ENCODE measurements at regions not wholly inside any gene's neighbourhood (a gene's known extent, or its start where the extent isn't known, plus 50 kb on each side); places are given as distances from the start of the nearest gene placed in this dataset.

DNA sequence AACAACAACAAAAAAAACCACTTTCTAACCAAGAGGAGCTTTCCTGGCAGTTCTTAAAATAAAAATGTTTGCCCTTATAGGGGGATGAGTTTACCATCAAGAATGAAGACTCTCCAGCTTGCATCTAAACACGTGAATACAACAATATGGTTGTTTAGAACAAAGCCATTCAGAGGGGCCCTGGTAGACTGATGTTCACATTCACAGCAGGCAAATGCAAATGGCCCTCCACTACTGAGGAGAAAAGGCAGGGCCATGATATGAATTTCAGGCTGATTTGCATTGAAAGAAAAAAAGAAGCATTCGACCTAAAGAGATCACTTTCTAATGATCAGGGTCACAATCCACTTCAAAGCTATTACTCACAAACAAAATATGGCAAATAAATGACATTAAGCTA lies 65.3 kb upstream of the OTOS start:
- no peak overlapping the region for H3K9ac ChIP-seq (ENCODE audit: insufficient read depth, low read length)
- no peak overlapping the region for H3K4me2 ChIP-seq (ENCODE audit: extremely low read depth, insufficient read depth, low read length)
- peaks cover 11% of the 10 kb centered on the region for H3K27me3 ChIP-seq (ENCODE audit: control insufficient read depth, insufficient read depth, low read length)
- no peak for DNase-seq (ENCODE audit: low read depth in 2 of 2)
- H3K79me2 ChIP-seq (ENCODE audit: control insufficient read depth, insufficient read depth, low read length), result no peaks in the 10 kb centered on the region
- H3K9me3 ChIP-seq (ENCODE audit: control insufficient read depth, insufficient read depth, low read depth, low read length), result no peaks in the 10 kb centered on the region
- H3K4me3 ChIP-seq (replicated peaks in 1 of 4; ENCODE audit: control extremely low read depth in 1 of 4, insufficient read depth in 1 of 4, low read depth in 3 of 4, low read length in 4 of 4), result no peak overlapping the region
- H3K4me1 ChIP-seq (ENCODE audit: control insufficient read depth, extremely low read depth, insufficient read depth, low read length), result no peaks in the 10 kb centered on the region
- no peaks in the 10 kb centered on the region for H4K20me1 ChIP-seq (ENCODE audit: control insufficient read depth, extremely low read depth, insufficient read depth, low read length)
- no peak overlapping the region for H3K27ac ChIP-seq (ENCODE audit: insufficient read depth, low read length)
- H2AFZ ChIP-seq (ENCODE audit: low read length), result no peak overlapping the region
- no peaks in the 10 kb centered on the region for H3K36me3 ChIP-seq (ENCODE audit: control insufficient read depth, insufficient read depth, low read length)
- TF ChIP-seq, protein P1, sequence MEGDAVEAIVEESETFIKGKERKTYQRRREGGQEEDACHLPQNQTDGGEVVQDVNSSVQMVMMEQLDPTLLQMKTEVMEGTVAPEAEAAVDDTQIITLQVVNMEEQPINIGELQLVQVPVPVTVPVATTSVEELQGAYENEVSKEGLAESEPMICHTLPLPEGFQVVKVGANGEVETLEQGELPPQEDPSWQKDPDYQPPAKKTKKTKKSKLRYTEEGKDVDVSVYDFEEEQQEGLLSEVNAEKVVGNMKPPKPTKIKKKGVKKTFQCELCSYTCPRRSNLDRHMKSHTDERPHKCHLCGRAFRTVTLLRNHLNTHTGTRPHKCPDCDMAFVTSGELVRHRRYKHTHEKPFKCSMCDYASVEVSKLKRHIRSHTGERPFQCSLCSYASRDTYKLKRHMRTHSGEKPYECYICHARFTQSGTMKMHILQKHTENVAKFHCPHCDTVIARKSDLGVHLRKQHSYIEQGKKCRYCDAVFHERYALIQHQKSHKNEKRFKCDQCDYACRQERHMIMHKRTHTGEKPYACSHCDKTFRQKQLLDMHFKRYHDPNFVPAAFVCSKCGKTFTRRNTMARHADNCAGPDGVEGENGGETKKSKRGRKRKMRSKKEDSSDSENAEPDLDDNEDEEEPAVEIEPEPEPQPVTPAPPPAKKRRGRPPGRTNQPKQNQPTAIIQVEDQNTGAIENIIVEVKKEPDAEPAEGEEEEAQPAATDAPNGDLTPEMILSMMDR (conservative IDR thresholded peaks at IDR 0.05 in 1 of 2, IDR thresholded peaks at IDR 0.05 in 1 of 2; ENCODE audit: low read depth in 1 of 2, low read length in 2 of 2), result no peak
- no peak for TF ChIP-seq EZH2 (IDR thresholded peaks at IDR 0.05; ENCODE audit: low read length, missing control alignments)

GRCh38 chr2:240206630-240207029 lies 66.2 kb upstream of the OTOS start:
- Histone ChIP-seq H3K79me2 (ENCODE audit: control insufficient read depth, insufficient read depth, low read length) (no peaks in the 10 kb centered on the region), H3K4me1 (ENCODE audit: control insufficient read depth, extremely low read depth, insufficient read depth, low read length) (no peaks in the 10 kb centered on the region), H3K36me3 (ENCODE audit: control insufficient read depth, insufficient read depth, low read length) (no peaks in the 10 kb centered on the region), H3K27me3 (ENCODE audit: control insufficient read depth, insufficient read depth, low read length) (peaks cover 5% of the 10 kb centered on the region), H3K9me3 (ENCODE audit: control insufficient read depth, insufficient read depth, low read depth, low read length) (no peaks in the 10 kb centered on the region), H4K20me1 (ENCODE audit: control insufficient read depth, extremely low read depth, insufficient read depth, low read length) (no peaks in the 10 kb centered on the region), H3K4me2 (ENCODE audit: extremely low read depth, insufficient read depth, low read length) (no peak overlapping the region), H3K4me3 (replicated peaks in 1 of 4; ENCODE audit: control extremely low read depth in 1 of 4, insufficient read depth in 1 of 4, low read depth in 3 of 4, low read length in 4 of 4) (no peak overlapping the region), H3K9ac (ENCODE audit: insufficient read depth, low read length) (no peak overlapping the region), H3K27ac (ENCODE audit: insufficient read depth, low read length) (no peak overlapping the region), H2AFZ (ENCODE audit: low read length) (no peak overlapping the region)
- no peak for DNase-seq (ENCODE audit: low read depth in 2 of 2)
- TF ChIP-seq, protein P1 (conservative IDR thresholded peaks at IDR 0.05 in 1 of 2, IDR thresholded peaks at IDR 0.05 in 1 of 2; ENCODE audit: low read depth in 1 of 2, low read length in 2 of 2), result no peak
- no peak for TF ChIP-seq EZH2 (IDR thresholded peaks at IDR 0.05; ENCODE audit: low read length, missing control alignments)

- Histone ChIP-seq H3K79me2 (ENCODE audit: control insufficient read depth, insufficient read depth, low read length) (no peaks in the 10 kb centered on the region), H3K9ac (ENCODE audit: insufficient read depth, low read length) (no peak overlapping the region), H3K4me3 (replicated peaks in 1 of 4; ENCODE audit: control extremely low read depth in 1 of 4, insufficient read depth in 1 of 4, low read depth in 3 of 4, low read length in 4 of 4) (no peak overlapping the region), H3K4me2 (ENCODE audit: extremely low read depth, insufficient read depth, low read length) (no peak overlapping the region), H4K20me1 (ENCODE audit: control insufficient read depth, extremely low read depth, insufficient read depth, low read length) (no peaks in the 10 kb centered on the region), H3K4me1 (ENCODE audit: control insufficient read depth, extremely low read depth, insufficient read depth, low read length) (no peaks in the 10 kb centered on the region), H3K27me3 (ENCODE audit: control insufficient read depth, insufficient read depth, low read length) (peaks cover 3% of the 10 kb centered on the region), H2AFZ (ENCODE audit: low read length) (no peak overlapping the region), H3K36me3 (ENCODE audit: control insufficient read depth, insufficient read depth, low read length) (no peaks in the 10 kb centered on the region), H3K9me3 (ENCODE audit: control insufficient read depth, insufficient read depth, low read depth, low read length) (no peaks in the 10 kb centered on the region), H3K27ac (ENCODE audit: insufficient read depth, low read length) (no peak overlapping the region)
- no peak for TF ChIP-seq EZH2 (IDR thresholded peaks at IDR 0.05; ENCODE audit: low read length, missing control alignments)
- TF ChIP-seq, protein P1 (conservative IDR thresholded peaks at IDR 0.05 in 1 of 2, IDR thresholded peaks at IDR 0.05 in 1 of 2; ENCODE audit: low read depth in 1 of 2, low read length in 2 of 2), result no peak
- no peak for DNase-seq (ENCODE audit: low read depth in 2 of 2)
Measured at GRCh38 chr2:240207661-240208060, 67.2 kb upstream of the OTOS start.
